HAP-1 (cell line): ENCODE measurements at regions not wholly inside any gene's neighbourhood (a gene's known extent, or its start where the extent isn't known, plus 50 kb on each side); places are given as distances from the start of the nearest gene placed in this dataset.
"Not testable (repeated sequence)": the region's sequence is repeated elsewhere in the genome, so short reads cannot be mapped to it uniquely, and the experiment has no call there.

Experiments
- DNase-seq, 2 experiments: peaks; one replicate each; pipeline ENCODE4 v3.0.0-alpha.2; 2016 to 2020; ENCODE audit warnings: low spot score in 2 of 2
- H3K27me3 ChIP-seq: fragments of 250-450 bp; sonication (Bioruptor Pico); 2 replicates; pipeline ENCODE4 v1.5.1; 2020; ENCODE audit warnings: low read depth, mild to moderate bottlenecking, moderate library complexity
- H3K36me3 ChIP-seq: fragments of 250-450 bp; sonication (Bioruptor Pico); replicated peaks from 2 replicates; pipeline ENCODE4 v1.5.1; 2020; ENCODE audit warnings: mild to moderate bottlenecking
- H3K4me1 ChIP-seq: fragments of 250-450 bp; sonication (Bioruptor Pico); 2 replicates; pipeline ENCODE4 v1.5.1; 2020; ENCODE audit warnings: mild to moderate bottlenecking
- H3K4me3 ChIP-seq: fragments of 250-450 bp; sonication (Bioruptor Pico); 2 replicates; pipeline ENCODE4 v1.5.1; 2020; ENCODE audit warnings: mild to moderate bottlenecking, moderate library complexity
- H3K9me3 ChIP-seq: fragments of 250-450 bp; sonication (Bioruptor Pico); 2 replicates; pipeline ENCODE4 v1.5.1; 2020; ENCODE audit warnings: mild to moderate bottlenecking, moderate library complexity
- in situ Hi-C: fragments of 300-500 bp; cut with MboI; formaldehyde crosslinking; loops from 3 replicates; pipeline ENCODE4 v1.14.3; 2020; ENCODE audit warnings: low sequenced_read_pairs, inconsistent platforms, mixed read lengths

DNA sequence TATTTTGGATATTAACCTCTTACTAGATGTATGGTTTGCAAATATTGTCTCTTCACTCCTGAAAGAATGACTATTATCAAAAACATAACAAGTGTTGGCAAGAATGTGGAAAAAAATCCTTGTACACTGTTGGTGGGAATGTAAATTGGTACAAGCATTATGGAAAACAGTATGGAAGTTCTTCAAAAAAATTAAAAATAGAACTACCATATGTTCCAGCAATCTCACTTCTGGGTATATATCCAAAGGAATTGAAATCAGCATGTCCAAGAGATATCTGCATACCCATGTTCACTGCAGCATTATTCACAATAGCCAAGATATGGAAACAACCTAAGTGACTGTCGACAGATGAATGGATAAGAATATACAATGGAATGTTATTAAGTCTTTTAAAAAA, 61.6 kb upstream of the KIT start:
- Histone ChIP-seq H3K9me3 (no peaks in the 10 kb centered on the region), H3K4me3 (no peak overlapping the region), H3K36me3 (no peaks in the 10 kb centered on the region), H3K4me1 (no peaks in the 10 kb centered on the region), H3K27me3 (no peaks in the 10 kb centered on the region)
- in situ Hi-C loops = no loop called here
- DNase-seq = no peak

DNA sequence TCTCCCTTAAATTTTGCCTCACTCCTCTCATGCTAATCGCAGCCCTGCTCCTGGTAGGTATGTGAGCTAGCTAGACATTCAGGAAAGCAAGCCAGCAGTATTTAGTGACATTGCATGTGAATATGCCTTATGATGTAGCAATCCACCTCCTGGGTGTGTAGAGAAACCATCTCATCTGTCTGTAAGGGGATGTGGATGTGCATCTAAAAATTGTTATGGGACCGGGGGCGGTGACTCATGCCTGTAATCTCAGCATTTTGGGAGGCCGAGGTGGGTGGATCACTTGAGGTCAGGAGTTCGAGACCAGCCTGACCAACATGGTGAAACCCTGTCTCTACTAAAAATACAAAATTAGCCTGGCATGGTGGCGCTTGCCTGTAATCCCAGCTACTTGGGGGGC, 60.1 kb upstream of the KIT start:
- H3K4me3 ChIP-seq, H3K27me3 ChIP-seq, DNase-seq, H3K9me3 ChIP-seq, H3K36me3 ChIP-seq, H3K4me1 ChIP-seq, in situ Hi-C loops: not testable (repeated sequence)

DNA sequence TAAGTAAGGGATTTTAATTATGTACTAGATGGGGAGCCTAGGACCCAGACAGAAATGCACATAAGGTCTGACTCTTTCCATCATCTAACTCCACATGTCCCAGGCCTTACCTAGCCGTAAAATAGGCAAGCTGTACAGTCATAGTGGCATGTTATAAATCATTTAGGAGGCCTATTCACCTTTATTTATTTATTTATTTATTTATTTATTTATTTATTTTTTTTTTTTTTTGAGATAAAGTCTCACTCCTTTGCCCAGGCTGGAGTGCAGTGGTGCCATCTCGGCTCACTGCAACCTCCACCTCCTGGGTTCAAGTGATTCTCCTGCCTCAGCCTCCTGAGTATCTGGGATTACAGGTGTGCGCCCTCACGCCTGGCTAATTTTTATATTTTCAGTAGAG, 55.6 kb upstream of the KIT start:
- H3K36me3 ChIP-seq, H3K4me3 ChIP-seq, in situ Hi-C loops, DNase-seq, H3K4me1 ChIP-seq, H3K9me3 ChIP-seq, H3K27me3 ChIP-seq: not testable (repeated sequence)

DNA sequence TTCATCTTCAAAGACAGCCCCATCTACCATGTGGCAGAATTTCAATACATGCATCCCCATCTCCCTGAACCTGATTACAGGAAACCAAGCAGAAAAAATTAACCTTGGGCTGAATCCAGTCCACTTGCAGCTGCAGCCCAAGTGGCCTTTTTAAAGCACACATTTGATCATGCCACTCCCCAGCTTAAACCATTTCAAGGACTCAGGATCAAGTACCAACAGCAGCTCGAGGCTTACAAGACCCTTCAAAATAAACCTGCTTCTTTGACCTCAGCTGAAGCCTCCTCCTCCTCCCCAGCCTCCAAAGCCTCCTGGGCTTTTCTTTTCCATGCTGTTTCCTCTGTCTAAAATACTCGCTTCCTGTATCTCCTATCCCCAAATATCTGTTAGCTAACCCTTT, 50.7 kb upstream of the KIT start:
- DNase-seq = no peak

DNA sequence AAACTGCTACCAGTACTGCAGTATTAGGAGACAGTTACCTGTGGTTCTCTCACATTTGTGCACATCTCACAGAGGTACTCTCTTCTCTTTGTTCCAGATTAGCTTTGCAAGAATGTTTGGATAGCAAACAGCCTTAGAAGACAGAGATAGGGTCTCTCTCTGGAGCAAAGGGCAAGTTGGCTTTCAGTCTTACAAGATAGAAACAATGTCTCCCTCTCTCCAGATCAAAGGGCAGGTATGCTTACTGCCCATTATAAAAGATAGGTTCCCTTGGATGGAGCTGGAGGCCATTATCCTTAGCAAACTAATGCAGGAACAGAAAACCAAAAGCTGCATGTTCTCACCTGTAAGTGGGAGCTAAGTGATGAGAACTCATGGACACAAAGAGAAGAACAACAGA, 50.2 kb upstream of the KIT start:
- Histone ChIP-seq H3K4me3 (no peak overlapping the region), H3K4me1 (no peaks in the 10 kb centered on the region), H3K27me3 (no peaks in the 10 kb centered on the region), H3K9me3 (no peaks in the 10 kb centered on the region), H3K36me3 (no peaks in the 10 kb centered on the region)
- in situ Hi-C loops = no loop called here
- DNase-seq = no peak

More for the DNA sequence above, 50.7 kb upstream of the KIT start:
- H3K9me3 ChIP-seq = no peaks in the 10 kb centered on the region
- no peaks in the 10 kb centered on the region for H3K36me3 ChIP-seq
- no peaks in the 10 kb centered on the region for H3K4me1 ChIP-seq
- in situ Hi-C loops = no loop called here
- no peak overlapping the region for H3K4me3 ChIP-seq
- no peaks in the 10 kb centered on the region for H3K27me3 ChIP-seq
